HG03280 (cell line): ENCODE measurements at regions not wholly inside any gene's neighbourhood (a gene's known extent, or its start where the extent isn't known, plus 50 kb on each side); places are given as distances from the start of the nearest gene placed in this dataset.
"Not testable (repeated sequence)": the region's sequence is repeated elsewhere in the genome, so short reads cannot be mapped to it uniquely, and the experiment has no call there.

Source experiments
- ATAC-seq: cut with Tn5 transposase; IDR thresholded peaks from one replicate; pipeline ENCODE4 v1.9.1; 2021; ENCODE audit warnings: mild to moderate bottlenecking, moderate library complexity; ENCODE audit not compliant: unreplicated experiment

DNA sequence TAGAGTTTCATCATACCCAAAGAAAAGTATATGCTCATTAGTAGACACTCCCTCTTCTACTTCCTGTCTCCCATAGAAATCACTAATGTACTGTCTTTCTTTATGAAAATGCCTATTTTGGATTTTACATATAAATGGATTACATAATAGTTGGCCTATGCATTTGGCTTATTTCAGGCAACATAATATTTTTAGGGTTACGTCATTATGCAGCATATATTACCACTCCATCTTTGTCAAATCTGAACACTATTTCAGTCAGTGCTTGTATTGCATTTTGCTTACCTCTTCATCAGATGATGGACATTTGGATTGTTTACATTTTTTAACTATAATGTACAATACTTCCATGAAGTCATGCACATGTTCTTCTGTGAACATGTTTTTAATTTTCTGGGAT is 1406.1 kb downstream of the LRFN5 start:
- no peak for ATAC-seq

DNA sequence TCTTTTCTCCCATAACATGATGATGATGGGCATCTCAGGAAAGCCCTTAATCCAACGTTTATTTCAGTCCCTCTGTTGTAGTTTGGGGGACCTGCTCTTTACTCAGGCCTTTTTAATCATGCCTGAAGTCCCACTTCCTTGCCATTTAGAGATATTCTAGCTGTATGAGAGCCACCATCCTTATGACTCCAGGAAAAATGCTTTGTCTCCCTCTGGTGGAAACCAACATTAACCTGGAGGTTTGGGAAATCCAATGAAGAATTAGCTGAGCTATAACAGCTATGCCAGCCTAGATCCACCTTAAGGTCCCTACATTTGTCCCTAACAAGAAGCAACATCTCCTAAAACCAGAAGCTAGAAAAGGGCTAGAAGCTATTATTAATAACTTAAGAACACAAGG is 1399.1 kb downstream of the LRFN5 start:
- no peak for ATAC-seq

DNA sequence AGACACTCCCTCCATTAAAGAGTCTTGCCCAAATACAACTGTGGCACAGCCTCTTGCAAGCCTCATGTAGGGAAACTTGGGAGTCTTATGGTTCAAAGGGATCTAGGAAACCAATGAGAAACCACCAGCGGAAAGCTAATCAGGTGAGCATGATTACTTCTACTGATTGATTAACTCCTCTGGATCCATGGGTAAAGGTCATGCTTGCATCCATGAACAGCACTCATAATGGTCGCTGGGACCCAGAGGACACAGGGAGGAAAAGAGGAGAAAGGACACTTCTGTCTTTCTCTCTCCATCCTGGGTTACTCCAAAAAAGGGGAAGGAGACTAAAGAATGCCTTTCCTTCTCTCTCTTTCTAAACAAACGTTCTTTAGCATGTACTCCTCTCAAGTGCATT is 1397.2 kb downstream of the LRFN5 start:
- no peak for ATAC-seq

DNA sequence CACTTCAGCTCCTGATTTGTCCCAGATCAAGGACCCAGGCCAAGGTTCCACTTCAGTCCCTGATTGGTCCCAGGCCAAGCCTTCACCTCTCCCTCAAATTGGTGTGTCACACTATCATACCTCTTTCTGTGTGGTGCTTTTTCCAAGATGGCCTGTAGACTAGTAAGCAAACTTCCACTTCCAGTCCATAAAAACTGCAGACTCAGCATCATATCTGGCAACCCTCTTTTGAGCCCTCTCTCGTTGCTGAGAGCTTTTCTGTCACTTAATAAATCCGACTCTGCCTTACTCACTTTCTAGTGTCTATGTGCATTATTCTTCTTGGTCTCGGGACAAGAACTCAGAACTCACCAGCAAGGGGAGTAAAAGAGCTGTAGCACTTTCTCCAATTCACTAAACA is 1395.1 kb downstream of the LRFN5 start:
- no peak for ATAC-seq

DNA sequence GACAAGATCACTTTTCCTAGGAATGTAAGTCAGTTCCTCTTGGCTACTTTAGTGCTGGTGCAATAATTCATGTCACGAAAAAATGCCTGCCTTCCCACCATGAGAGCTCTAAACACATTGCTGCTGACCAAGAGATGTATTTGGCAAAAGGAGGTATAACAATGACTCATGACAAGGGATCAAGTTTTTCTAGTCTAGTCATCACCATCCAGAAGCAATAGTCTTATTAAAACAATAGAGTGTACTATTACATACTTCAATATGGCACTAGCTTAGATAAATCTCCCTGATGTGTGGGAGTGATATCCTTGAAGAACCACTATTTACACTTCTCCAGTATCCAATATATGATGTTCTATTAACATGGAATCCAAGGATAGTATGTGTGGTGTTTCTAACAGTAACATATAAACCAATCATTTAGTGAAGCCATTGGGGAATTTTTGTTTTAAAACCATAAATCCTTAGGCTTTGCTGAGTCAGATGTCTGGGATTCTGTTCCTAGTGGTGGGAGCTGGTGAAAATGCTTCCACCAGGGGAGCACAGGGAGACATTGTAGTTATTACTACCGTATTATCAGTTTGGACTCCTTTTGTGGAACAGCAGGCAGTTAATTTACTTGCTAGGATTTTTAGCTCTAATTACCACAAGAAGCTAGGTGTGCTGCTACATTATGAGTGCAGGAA is 1387.5 kb downstream of the LRFN5 start:
- ATAC-seq = no peak

DNA sequence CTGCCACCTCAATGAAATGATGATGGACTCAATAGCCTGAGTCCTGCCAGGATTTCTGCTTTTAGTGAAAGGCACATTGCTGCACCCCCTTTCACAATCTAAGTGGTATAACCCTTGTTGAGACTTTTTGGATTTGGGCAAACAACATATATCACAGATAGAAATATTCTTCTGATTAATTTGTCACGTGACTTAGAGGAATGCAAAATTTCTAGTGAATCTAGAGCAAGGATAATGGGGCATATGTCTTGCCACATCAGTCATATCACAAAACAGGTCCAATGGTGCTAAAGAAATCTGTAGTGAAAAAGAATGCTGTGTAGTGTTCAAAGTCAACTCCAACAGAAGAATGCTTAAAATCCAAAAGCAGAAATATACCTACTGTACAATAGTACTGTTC is 1386.3 kb downstream of the LRFN5 start:
- no peak for ATAC-seq

DNA sequence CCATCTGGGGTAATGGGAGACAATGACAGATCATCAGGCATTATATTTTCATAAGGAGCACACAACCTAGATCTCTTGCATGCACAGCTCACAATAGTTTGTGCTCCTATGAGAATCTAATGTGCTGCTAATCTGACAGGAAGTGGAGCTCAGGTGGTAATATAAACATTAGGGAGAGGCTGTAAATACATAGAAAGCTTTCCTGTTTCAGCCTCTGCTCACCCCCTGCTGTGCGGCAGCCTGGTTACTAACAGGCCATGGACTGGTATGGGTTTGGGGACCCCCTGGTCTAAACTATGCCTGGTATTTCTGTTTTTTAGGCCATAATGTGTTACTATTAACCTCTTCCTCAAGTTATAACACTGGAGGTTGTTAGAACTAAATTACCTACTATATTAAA is 1373.7 kb downstream of the LRFN5 start:
- no peak for ATAC-seq

DNA sequence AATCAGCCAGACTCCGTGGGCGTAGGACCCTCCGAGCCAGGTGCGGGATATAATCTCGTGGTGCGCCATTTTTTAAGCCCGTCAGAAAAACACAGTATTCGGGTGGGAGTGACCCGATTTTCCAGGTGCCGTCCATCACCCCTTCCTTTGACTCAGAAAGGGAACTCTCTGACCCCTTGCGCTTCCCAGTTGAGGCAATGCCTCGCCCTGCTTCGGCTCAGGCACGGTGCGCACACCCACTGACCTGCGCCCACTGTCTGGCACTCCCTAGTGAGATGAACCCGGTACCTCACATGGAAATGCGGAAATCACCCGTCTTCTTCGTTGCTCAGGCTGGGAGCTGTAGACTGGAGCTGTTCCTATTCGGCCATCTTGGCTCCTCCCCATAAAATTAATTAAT is 1366.5 kb downstream of the LRFN5 start:
- not testable (repeated sequence) for ATAC-seq

DNA sequence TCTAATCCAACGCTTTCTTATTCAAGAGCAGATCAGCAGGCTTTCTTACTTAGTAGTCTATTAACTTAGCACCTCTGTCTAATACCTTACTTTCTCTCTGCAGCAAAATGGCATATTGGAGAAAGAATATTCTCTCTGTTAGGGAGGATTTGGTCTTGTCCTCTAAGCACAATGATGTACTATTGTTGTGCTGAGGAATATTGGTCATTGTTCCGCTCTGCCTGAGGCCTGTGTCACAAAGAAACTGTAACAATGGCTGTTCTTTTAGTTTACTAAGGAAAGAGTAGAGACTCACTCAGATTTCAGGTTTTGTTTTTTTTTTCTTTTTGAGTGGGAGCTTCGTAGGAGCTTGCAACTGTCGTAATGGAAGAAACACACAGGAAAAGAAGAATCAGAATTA is 1358.8 kb downstream of the LRFN5 start:
- ATAC-seq = no peak

DNA sequence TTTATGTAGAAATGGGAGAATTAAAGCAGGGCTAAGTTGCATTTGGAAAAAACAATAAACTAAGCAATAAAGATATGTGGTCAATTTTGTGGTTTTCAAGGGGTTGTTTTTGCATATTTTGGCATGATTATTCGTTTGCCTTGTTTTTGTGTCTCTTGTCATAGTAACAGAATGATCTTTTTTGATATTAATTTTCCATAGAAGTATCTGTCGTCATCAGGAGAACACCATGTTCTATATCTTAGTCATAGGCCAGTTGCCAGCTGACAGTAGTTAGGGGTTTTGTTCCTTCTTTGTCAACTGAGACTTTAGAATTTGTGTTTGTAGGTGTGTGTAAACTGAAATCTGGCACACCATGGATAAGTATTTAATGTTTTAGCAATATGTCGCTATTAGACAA is 1354.8 kb downstream of the LRFN5 start:
- no peak for ATAC-seq

DNA sequence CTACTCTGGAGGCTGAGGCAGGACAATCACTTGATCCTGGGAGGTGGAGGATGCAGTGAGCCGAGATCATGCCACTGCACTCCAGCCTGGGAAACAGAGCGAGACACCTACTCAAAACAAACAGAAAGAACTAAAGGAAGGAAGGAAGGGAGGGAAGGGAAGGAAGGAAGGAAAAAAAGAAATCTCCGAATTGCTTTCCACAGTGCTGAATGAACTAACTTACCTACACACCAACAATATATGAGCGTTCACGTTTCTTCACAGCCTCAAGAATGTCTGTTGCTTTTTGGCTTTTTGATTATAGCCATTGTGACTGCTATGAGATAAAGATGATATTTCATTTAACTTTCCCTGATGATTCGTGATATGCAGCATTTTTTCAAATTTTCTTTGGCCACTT is 1343.7 kb downstream of the LRFN5 start:
- ATAC-seq = no peak

DNA sequence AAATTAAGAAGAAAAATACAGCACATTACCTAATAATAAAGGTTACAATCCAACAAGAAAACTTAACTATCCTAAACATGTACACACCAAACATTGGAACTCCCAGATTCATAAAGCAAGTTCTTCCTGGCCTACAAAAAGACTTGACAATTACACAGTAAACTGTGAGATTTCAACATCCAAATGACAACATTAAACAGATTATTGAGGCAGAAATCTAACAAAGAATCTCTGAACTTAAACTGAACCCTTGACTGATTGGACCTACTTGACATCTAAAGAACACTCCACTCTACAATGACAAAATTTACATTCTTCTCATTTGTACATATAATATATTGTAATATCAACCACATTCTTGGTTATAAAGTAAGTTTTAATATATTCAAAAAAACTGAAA is 1341.3 kb downstream of the LRFN5 start:
- ATAC-seq = no peak

DNA sequence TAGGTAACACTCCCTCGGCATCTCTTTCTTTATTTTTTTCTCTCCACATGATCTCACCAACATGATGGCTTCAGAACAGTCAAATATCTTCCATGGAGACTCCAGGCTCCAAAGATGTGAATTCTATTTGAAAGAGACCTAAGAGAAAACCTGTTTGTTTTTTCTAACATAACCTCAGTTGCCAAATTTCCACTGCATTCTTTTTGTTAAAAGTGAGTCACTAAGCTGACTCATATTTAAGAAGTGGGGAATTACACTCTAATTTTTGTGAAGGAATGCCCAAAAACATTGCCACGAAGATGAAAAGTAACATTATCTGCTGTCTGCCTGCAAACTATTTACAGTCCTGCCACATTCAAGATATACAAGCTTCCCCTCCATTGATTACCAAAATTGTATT is 1337.6 kb downstream of the LRFN5 start:
- no peak for ATAC-seq

DNA sequence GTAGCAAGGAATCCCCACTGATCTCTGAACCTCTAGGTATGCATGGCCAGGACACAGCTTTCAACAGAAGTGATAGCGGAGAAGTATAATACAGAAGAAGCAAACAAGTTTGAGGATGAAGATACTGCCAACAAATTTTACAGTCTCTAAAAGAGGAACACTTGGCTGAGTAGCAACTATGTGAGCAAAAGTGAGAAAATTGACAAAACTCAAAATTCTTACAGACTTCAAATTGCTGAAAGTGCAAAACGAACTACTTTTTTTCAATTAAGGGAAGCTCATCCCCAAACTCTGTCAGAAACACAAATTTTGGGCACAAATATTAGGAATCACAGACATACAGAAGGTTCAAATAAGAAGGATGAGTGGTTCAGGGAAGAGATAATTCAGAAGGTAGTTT is 1324.6 kb downstream of the LRFN5 start:
- no peak for ATAC-seq

DNA sequence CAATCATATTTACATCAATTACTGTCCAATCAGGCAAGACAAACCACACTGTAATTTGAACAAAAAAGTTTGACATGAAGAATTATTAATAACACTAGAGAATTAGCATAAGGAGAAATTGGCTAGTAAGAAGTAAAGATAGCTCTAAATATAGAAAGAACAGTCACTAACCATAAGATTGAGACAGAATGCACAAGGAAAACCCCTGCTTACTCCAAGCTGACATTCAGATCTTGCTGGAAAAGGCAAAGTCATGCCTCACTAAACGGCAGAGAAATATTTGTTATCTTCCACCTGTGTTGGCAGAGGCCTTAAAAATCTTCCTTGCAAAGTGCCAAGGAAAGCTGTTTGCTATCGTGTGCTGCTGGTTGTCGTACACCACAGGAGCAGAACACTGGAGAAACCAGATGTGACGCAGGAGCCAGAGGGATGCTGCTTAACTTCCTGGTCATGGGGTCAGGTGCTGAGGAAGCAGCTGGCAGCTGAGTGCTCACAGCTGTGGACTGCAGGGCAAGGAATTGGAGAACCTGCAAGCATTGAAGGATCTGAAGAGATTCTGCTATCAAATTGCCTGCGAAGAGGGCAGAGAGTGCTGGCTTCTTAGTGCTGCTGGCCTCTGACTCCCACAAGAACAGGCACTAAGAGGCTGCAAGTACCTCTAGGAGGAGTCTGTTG is 1323.3 kb downstream of the LRFN5 start:
- no peak for ATAC-seq

DNA sequence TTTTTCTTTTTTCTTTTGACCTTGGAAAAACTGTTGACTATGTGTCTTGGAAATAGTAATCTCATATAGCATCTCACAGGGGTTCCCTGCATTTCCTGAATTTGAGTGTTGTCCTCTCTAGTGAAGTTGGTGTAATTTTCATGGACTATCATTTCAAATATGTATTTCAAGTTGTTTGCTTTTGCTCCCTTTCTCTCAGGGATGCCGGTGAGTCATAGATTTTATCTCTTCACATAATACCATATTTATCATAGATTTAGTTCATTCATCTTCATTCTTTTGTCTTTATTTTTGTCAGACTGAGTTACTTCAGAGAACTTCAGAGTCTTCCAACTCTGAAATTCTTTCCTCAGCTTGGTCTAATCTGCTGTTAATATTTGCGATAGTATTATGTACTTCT is 1320.6 kb downstream of the LRFN5 start:
- ATAC-seq = no peak

DNA sequence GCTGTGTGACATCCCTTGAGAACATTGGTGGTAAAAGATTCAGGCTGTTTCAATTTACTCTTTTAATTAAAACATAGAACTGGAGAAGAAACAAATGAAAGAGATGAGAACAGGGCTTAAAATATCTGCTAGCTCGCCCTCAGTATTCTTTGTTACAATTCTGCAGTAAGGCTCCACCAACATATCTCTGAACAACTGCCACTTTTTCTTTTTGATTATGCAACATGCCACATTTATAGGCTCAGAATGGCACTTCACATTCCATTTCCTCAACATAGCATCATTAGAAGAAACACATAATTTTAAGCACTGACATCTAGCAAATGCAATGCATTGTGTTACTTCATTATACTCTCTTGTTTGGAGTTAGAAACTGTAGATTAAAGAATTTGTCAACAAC is 1315.2 kb downstream of the LRFN5 start:
- no peak for ATAC-seq

DNA sequence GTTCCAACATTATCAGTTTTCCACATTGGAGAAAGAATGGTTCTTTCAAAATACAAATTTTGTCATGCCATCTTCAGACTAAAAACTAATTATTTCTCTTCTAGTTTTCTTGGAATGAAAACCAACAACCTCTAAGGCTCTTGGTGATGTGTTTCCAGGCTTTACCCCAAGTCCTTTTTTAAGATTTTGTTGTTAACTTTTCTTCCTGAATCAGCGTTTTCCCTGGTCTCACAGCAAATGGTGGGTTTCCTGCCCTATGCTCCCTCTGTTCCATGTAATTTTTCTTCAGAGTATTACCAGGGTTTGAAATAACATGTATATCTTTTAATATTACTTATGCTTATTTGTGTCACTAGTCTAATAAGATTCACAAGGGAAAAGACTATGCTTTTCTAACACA is 1311.9 kb downstream of the LRFN5 start:
- no peak for ATAC-seq

DNA sequence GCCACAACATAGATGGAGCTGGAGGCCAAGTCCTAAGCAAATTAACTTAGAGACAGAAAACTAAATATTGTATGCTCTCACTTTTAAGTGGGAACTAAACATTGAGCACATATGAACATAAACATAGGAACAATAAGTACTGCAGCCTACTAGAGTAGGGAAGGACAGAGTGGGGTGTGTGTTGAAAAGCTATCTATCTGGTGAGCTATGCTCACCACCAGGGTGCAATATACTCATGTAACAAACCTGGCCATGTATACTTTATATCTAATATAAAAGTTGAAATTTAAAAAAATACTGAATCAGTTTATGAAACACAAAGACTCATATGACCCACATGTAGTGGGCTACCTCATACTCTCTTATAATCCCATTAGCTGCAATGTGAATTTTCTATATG is 1305.0 kb downstream of the LRFN5 start:
- no peak for ATAC-seq

DNA sequence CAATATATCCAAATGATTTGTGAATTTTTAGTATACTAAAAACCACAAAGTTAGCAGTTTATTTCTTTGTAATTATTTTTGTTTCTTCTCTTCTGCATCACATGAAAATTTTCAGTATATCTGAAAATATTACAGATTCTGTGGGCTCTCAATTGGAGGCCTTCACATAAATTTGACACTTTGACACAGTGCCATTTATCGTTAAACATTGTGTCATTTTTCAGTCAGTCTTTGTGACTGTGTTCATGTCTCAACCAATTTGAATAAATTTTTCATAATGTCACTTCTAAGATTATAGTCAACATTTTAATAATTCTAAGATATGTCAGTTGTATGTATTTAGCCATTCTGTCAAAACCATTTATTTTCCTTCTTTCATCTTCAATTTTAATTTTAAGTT is 1303.0 kb downstream of the LRFN5 start:
- ATAC-seq = no peak

DNA sequence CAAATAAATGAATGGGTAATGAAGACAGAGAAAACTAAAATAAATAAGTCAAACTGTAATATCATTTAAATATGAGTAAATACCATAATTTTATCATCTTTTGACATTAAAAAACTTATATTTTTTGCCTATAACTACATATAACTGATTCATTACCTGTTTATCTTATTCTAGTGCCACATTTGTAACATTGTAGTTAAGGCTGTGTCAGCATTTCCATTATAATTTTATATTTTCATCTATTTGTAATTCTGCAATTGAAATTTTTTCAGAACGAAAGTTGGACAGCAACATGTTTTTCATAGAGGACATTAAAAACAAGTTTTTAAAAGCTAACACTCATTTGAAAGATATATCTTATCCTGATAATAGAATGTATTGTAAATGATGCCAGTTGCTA is 1286.5 kb downstream of the LRFN5 start:
- no peak for ATAC-seq

DNA sequence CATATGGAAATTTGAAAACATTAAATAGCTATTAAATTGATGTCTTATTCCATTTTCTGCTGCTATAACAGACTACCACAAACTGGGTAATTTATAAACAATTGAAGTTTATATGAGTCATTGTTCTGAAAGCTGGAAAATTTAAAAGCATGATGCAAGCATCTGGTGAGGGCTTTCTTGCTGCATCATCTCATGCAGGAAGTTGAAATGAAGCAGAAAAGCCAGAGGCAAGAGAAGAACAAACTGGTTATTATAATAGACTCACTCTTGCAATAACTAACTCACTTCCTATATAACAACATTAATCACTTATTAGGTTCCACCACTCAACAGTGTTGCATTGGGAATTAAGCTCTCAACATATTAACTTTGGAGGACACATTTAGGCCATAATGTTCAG is 1277.4 kb downstream of the LRFN5 start:
- no peak for ATAC-seq

DNA sequence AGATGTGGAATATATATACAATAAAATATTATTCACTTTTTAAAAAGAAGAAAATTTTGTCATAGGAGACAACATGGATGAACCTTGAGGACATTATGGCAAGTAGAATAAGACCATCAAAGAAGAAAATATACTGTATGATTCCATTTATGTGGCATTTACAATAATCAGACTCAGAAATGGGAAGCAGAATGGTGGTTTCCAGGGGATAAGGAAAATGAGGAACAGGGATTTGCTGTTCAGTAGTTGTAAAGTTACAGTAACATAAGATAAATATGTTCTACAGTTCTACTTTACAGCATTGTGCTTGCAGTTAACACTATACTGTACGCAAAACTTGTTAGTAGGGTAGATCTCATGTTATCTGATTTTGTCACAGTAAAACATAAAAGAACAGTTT is 1271.0 kb downstream of the LRFN5 start:
- ATAC-seq = no peak
